ENCODE measurements at regions not wholly inside any gene's neighbourhood (a gene's known extent, or its start where the extent isn't known, plus 50 kb on each side); places are given as distances from the start of the nearest gene placed in this dataset.

DNA sequence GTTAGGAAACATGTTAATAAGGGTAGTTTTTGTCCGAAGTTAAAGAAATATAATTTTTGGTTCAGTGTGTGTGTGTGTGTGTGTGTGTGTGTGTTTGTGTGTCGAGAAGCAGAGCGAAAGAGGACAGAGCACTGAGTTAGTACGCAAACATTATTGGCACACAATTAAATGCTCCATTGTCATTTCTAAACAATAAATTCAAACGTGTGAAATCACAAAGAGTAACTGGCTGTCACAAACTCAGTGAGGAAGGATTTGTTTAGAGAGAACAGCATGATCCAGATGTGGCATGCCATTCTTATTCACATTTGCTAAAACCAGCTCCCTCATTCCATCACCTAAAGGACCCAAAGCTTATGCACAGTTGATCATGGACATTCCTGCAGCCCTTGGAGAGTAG is 970.8 kb downstream of the DTWD2 start:
- TF ChIP-seq EZH2phosphoT487 (IDR thresholded peaks at IDR 0.05; ENCODE audit: borderline replicate concordance, low read length), result no peak
- TF ChIP-seq, protein P1, sequence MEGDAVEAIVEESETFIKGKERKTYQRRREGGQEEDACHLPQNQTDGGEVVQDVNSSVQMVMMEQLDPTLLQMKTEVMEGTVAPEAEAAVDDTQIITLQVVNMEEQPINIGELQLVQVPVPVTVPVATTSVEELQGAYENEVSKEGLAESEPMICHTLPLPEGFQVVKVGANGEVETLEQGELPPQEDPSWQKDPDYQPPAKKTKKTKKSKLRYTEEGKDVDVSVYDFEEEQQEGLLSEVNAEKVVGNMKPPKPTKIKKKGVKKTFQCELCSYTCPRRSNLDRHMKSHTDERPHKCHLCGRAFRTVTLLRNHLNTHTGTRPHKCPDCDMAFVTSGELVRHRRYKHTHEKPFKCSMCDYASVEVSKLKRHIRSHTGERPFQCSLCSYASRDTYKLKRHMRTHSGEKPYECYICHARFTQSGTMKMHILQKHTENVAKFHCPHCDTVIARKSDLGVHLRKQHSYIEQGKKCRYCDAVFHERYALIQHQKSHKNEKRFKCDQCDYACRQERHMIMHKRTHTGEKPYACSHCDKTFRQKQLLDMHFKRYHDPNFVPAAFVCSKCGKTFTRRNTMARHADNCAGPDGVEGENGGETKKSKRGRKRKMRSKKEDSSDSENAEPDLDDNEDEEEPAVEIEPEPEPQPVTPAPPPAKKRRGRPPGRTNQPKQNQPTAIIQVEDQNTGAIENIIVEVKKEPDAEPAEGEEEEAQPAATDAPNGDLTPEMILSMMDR (IDR thresholded peaks at IDR 0.05; ENCODE audit: low read depth, low read length, poor library complexity, severe bottlenecking), result no peak
